AG04449 (cell line): ENCODE measurements at regions not wholly inside any gene's neighbourhood (a gene's known extent, or its start where the extent isn't known, plus 50 kb on each side); places are given as distances from the start of the nearest gene placed in this dataset.

ENCODE experiments used
- CTCF ChIA-PET: fragments of 350-600 bp; formaldehyde crosslinking; extraction: SDS; loops from one replicate; lab custom pipeline; 2021; ENCODE audit warnings: antibody characterized with exemption; lab: Yijun Ruan, JAX
- POLR2A ChIA-PET: fragments of 400-600, 350-600 bp; formaldehyde crosslinking; extraction: SDS; loops from one replicate; lab custom pipeline; 2020; ENCODE audit warnings: antibody characterized with exemption, inconsistent platforms; lab: Yijun Ruan, JAX
- DNase-seq: peaks from one replicate; pipeline ENCODE4 v3.0.0-alpha.2; 2010; ENCODE audit warnings: low read depth, low spot score
- H3K4me3 ChIP-seq: 2 replicates; pipeline ENCODE4 v1.5.1; 2011; ENCODE audit warnings: low read depth, mild to moderate bottlenecking, control low read depth, low read length
- TF ChIP-seq, protein P1 (sequence below): IDR thresholded peaks from one replicate; pipeline ENCODE4 v1.5.1; 2011; ENCODE audit warnings: mild to moderate bottlenecking, moderate library complexity, low read length, control low read depth, inconsistent platforms; ENCODE audit not compliant: insufficient read depth; ENCODE audit errors: missing control alignments

DNA sequence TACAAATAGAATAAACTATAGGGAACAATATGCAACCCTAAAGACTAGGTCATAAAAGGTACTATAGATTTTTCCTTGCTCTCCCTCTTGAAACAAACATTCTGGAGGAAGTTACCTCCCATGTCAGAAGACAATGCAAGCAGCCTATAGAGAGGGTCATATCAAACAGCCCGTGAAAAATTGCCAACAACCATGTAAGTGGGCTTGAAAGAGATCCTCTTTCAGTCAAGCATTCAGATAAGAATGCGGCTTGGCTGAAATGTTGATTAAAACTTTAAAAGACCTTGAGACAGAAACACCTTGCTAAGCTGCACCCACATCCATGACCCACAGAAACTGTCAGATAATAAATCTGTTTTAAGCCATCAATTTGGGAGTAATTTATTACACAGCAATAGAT, 526.6 kb upstream of the GHITM start:
- TF ChIP-seq, protein P1, sequence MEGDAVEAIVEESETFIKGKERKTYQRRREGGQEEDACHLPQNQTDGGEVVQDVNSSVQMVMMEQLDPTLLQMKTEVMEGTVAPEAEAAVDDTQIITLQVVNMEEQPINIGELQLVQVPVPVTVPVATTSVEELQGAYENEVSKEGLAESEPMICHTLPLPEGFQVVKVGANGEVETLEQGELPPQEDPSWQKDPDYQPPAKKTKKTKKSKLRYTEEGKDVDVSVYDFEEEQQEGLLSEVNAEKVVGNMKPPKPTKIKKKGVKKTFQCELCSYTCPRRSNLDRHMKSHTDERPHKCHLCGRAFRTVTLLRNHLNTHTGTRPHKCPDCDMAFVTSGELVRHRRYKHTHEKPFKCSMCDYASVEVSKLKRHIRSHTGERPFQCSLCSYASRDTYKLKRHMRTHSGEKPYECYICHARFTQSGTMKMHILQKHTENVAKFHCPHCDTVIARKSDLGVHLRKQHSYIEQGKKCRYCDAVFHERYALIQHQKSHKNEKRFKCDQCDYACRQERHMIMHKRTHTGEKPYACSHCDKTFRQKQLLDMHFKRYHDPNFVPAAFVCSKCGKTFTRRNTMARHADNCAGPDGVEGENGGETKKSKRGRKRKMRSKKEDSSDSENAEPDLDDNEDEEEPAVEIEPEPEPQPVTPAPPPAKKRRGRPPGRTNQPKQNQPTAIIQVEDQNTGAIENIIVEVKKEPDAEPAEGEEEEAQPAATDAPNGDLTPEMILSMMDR: no peak
- CTCF ChIA-PET: no interaction called here
- POLR2A ChIA-PET: no interaction called here
- H3K4me3 ChIP-seq: no peak overlapping the region
- DNase-seq: no peak

DNA sequence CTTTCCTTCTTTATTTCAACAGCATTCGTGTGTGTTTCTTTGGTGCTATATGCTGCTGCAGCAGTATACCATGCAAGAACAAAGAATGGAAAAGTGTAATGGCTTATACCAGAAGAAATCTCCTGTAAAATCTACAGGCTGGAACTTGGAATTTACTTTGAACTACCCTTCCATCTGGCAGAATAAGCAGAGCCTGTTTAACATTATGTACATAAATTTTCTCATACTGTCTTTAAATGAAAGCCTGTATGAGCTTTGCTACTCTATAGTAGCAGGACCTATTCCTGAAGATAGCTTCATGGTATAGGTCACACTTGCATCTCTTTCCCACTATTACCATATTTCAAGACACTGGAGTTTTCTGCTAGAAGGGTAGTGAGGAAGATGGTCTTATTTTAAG, 522.1 kb upstream of the GHITM start:
- no peak overlapping the region for H3K4me3 ChIP-seq
- POLR2A ChIA-PET: no interaction called here
- DNase-seq: no peak

DNA sequence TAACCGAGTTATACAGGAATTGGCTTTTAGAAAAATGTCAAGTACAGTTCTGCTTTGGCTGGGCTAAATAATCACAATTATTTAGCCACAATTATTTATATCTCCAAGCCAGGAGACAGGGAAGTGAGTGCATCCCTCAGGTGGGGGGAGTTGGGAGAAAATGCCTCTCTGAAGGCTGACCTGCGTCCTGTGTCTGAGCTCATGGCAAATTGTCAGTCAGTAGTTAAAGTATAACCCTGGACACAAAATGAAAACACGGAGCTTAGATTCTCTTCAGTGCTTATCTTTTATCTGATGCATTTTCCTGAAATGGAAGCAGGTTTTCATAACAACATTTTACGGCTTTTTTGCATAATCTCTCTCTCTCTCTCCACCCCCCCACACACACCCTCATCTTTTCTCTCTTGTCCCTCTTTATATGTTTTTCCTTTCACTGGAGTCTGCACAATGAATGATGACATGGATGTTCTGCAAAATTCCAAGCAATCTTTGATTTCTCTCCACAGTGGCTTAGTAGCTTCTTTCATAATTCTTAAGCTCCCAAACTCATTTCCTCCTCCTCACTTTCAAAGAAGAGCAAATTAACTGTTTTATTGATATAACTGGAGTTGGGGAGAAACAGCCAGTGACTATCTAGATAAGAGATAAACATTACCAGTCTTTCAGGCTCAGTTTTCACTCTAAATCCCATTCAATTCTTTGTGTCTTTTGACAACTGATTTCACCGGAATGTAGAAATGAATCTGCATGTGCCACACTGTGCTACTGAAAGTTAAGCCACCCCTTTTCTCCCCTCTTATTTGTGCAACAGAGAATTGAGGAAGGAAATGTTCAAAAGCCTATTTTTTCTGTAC, 521.4 kb upstream of the GHITM start:
- no peak for DNase-seq
- POLR2A ChIA-PET: no interaction called here
- H3K4me3 ChIP-seq: no peak overlapping the region
- TF ChIP-seq, protein P1: no peak
- CTCF ChIA-PET: no interaction called here

More for the DNA sequence above, 522.1 kb upstream of the GHITM start:
- CTCF ChIA-PET: no interaction called here
- TF ChIP-seq, protein P1: no peak

DNA sequence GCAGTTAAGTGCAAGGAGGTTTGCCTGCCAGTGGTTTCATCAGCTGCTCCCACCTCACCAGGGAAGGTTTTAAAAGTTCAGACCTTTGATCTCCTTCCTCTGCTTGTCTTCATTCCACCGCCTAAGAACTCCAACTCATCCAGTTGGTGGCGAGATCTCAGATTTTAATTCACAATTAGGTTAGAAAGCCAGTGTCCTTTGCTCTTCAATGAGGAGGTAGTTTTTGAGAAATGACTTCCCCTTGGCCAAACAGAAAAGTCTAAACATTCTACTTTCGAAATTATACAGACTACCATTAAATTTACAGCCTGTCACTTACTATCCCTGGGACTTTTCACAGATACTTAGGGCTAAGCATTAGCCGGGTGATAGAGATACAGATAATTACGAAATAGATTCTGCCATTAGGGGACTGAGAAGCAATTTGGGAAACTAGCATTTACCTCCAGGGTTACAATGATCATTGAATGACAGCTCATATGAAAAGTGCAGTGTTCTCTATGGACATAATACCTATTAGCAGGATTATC, 513.4 kb upstream of the GHITM start:
- no peak overlapping the region for H3K4me3 ChIP-seq
- DNase-seq: no peak
- ChIA-PET POLR2A (no interaction called here), CTCF (no interaction called here)
- TF ChIP-seq, protein P1: no peak

DNA sequence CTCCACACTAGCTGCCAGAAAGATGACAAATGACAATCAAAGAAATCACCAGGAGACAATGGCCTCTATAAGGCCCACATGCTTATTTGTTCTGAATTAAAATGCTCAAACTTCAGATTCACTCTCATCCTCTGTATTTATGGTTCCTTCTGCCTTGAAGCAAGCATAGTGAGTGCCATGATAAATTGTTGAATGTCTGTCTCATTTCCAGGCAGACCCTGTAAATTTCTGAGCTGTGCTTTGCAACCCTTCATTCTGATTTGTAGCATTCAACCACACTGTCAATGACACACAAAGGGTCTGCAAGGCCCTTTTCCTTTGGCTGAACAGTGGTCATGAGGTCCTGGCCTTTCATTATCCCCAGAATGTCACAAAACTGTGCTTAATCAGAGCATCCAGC, 506.6 kb upstream of the GHITM start:
- H3K4me3 ChIP-seq: no peak overlapping the region
- DNase-seq: no peak
- ChIA-PET POLR2A (no interaction called here), CTCF (no interaction called here)
- TF ChIP-seq, protein P1: no peak

DNA sequence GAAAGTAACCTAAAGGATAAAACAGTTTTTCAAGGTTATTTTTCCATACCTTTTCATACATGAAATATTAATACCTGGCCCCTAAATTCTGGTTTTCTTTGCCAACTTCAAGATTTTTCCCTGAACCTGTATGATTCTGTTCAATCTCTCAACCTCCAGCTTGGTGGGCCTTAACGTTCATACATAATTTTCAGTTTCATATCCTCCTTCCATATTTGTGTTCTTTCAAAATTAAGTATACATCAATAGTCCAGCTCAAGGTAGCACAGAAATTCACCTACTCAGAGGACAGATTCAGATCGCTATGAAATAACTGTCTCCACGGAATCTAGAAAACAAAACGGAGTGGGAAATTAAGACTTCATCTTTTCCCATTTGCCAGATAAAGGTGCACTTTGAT, 505.8 kb upstream of the GHITM start:
- DNase-seq: no peak
- POLR2A ChIA-PET: no interaction called here
- no peak overlapping the region for H3K4me3 ChIP-seq
- TF ChIP-seq, protein P1: no peak
- CTCF ChIA-PET: no interaction called here
